ENCODE measurements at regions not wholly inside any gene's neighbourhood (a gene's known extent, or its start where the extent isn't known, plus 50 kb on each side); places are given as distances from the start of the nearest gene placed in this dataset.

DNA sequence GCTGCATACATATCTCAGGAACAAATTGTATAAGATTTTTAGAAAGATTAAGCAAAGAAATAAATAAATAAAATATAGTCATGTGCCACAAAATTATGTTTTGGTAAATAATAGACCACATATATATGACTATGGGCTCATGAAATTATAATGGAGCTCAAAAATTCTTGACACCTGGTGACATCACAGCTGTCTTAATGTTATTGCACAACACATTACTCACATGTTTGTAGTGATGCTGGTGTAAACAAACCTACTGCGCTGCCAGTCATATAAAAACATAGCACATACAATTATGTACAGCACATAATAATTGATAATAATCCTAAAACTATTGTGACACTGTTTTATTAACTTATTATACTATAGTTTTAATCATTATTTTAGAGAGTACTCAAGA is 1159.1 kb downstream of the SI start:
- H3K4me1 ChIP-seq (ENCODE audit: control insufficient read depth, insufficient read depth, low read length, poor library complexity, severe bottlenecking) = no peaks in the 10 kb centered on the region
- H3K27ac ChIP-seq (ENCODE audit: insufficient read depth, low read length, poor library complexity, severe bottlenecking) = no peak overlapping the region
- H3K27ac Mint-ChIP-seq = no peak overlapping the region
- H3K27me3 ChIP-seq (ENCODE audit: control insufficient read depth, insufficient read depth, low read length) = no peaks in the 10 kb centered on the region
- ATAC-seq (ENCODE audit: low read depth in 2 of 2) = no peak
- no peaks in the 10 kb centered on the region for H3K4me1 Mint-ChIP-seq
- no peaks in the 10 kb centered on the region for H3K36me3 ChIP-seq (ENCODE audit: control insufficient read depth, insufficient read depth, low read length)
- peaks cover 0 to 3% of the 10 kb centered on the region in 2 experiments for H3K9me3 ChIP-seq (ENCODE audit: control insufficient read depth in 2 of 2, low read length in 2 of 2)
- no peaks in the 10 kb centered on the region for H3K36me3 Mint-ChIP-seq
- no peaks in the 10 kb centered on the region for H3K27me3 Mint-ChIP-seq
- no peak for DNase-seq
- H3K4me3 Mint-ChIP-seq = no peak overlapping the region
- peaks cover 0 to 9% (median 4%) of the 10 kb centered on the region in 7 donors for H3K9me3 Mint-ChIP-seq
- H3K4me3 ChIP-seq (ENCODE audit: low read depth, low read length) = no peak overlapping the region

DNA sequence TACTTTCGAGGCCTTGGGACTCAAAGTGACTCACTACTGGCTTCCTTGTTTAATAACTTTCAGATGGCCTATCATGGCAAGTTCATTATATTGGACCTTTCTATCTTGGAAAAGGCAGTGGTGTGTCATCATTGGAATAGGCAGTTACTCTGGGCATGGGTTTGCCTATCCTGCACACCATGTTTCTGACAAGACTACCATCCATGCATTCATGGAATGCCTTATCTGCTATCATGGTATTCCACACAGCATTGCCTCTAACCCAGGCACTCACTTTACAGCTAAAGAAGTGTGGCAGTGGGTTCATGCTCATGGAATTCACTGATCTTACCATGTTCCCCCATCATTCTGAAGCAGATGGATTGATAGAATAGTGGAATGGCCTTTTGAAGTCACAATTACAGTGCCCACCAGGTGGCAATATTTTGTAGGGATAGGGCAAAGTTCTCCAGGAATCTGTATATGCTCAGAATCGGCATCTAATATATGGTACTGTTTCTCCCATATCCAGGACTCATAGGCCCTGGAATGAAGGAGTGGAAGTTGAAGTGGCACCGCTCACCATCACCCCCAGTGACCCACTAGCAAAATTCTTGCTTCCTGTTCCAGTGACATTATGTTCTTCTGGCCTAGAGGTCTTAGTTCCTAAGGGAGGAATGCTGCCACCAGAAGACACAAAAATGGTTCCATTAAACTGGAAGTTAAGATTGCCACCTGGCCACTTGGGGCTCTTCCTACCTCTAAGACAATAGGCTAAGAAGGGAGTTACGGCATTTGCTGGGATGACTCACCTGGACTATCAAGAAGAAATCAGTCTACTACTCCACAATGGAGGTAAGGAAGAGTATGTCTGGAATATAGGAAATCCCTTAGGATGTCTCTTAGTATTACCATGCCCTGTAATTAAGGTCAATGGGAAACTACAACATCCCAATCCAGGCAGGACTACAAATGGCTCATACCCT is 1161.4 kb downstream of the SI start:
- H3K36me3 Mint-ChIP-seq = no peaks in the 10 kb centered on the region
- ATAC-seq (ENCODE audit: low read depth in 2 of 2) = no peak
- Histone ChIP-seq H3K9me3 (ENCODE audit: control insufficient read depth in 2 of 2, low read length in 2 of 2) (peaks cover 0 to 3% of the 10 kb centered on the region in 2 experiments), H3K36me3 (ENCODE audit: control insufficient read depth, insufficient read depth, low read length) (no peaks in the 10 kb centered on the region), H3K27me3 (ENCODE audit: control insufficient read depth, insufficient read depth, low read length) (no peaks in the 10 kb centered on the region), H3K4me3 (ENCODE audit: low read depth, low read length) (no peak overlapping the region), H3K4me1 (ENCODE audit: control insufficient read depth, insufficient read depth, low read length, poor library complexity, severe bottlenecking) (no peaks in the 10 kb centered on the region), H3K27ac (ENCODE audit: insufficient read depth, low read length, poor library complexity, severe bottlenecking) (no peak overlapping the region)
- H3K4me1 Mint-ChIP-seq = no peaks in the 10 kb centered on the region
- H3K4me3 Mint-ChIP-seq = no peak overlapping the region
- peaks cover 0 to 10% (median 2%) of the 10 kb centered on the region in 7 donors for H3K9me3 Mint-ChIP-seq
- DNase-seq = no peak
- no peaks in the 10 kb centered on the region for H3K27me3 Mint-ChIP-seq
- H3K27ac Mint-ChIP-seq = no peak overlapping the region

DNA sequence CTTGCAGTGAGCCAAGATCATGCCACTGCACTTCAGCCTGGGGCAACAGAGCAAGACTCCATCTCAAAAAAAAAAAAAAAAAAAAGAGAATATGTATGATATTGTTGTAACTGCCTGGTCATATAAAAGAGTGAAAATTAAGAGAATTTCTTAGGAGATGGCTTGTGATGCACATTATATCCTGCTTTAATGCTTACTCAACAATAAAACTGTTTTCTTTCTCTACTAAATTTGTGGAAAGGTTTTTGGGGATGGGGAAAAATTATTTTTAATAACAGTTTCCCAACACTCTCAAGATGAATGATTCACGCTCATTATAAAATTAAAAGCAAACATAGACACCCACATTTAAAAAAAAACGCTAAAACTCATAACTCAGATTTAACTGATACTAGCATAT is 1163.0 kb downstream of the SI start:
- ATAC-seq (ENCODE audit: low read depth in 2 of 2) (no peak), DNase-seq (no peak)
- no peak overlapping the region for H3K27ac ChIP-seq (ENCODE audit: insufficient read depth, low read length, poor library complexity, severe bottlenecking)
- Mint-ChIP-seq H3K27ac (no peak overlapping the region), H3K4me1 (no peaks in the 10 kb centered on the region), H3K9me3 (peaks cover 0 to 10% (median 2%) of the 10 kb centered on the region in 7 donors), H3K36me3 (no peaks in the 10 kb centered on the region), H3K27me3 (no peaks in the 10 kb centered on the region), H3K4me3 (no peak overlapping the region)
- H3K27me3 ChIP-seq (ENCODE audit: control insufficient read depth, insufficient read depth, low read length) = no peaks in the 10 kb centered on the region
- H3K36me3 ChIP-seq (ENCODE audit: control insufficient read depth, insufficient read depth, low read length) = no peaks in the 10 kb centered on the region
- no peak overlapping the region for H3K4me3 ChIP-seq (ENCODE audit: low read depth, low read length)
- no peaks in the 10 kb centered on the region for H3K4me1 ChIP-seq (ENCODE audit: control insufficient read depth, insufficient read depth, low read length, poor library complexity, severe bottlenecking)
- H3K9me3 ChIP-seq (ENCODE audit: control insufficient read depth in 2 of 2, low read length in 2 of 2) = peaks cover 0 to 3% of the 10 kb centered on the region in 2 experiments

DNA sequence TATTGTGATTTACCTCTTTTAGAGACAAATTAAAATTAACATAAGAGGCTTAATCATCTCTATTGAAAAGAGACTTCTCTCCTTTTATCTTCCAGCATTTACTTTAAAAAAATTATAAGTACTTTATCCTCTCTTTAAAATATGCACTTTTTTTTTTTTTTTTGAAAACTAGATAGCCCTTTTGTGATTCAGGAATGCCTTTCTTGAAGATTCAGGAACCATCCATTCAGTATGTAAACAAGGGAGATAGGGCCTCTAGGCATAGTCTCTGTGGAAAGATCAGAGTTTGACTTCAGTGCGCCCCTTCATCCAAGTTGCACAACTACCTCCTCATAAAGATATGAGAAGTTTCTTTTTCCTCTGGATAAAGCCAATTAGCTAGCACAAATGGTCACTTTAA is 1163.7 kb downstream of the SI start:
- Mint-ChIP-seq H3K27ac (no peak overlapping the region), H3K9me3 (peaks cover 0 to 10% (median 2%) of the 10 kb centered on the region in 7 donors), H3K4me3 (no peak overlapping the region), H3K4me1 (no peaks in the 10 kb centered on the region), H3K27me3 (no peaks in the 10 kb centered on the region), H3K36me3 (no peaks in the 10 kb centered on the region)
- H3K9me3 ChIP-seq (ENCODE audit: control insufficient read depth in 2 of 2, low read length in 2 of 2) = peaks cover 0 to 3% of the 10 kb centered on the region in 2 experiments
- H3K36me3 ChIP-seq (ENCODE audit: control insufficient read depth, insufficient read depth, low read length) = no peaks in the 10 kb centered on the region
- H3K4me1 ChIP-seq (ENCODE audit: control insufficient read depth, insufficient read depth, low read length, poor library complexity, severe bottlenecking) = no peaks in the 10 kb centered on the region
- no peak overlapping the region for H3K4me3 ChIP-seq (ENCODE audit: low read depth, low read length)
- DNase-seq (no peak), ATAC-seq (ENCODE audit: low read depth in 2 of 2) (no peak)
- no peaks in the 10 kb centered on the region for H3K27me3 ChIP-seq (ENCODE audit: control insufficient read depth, insufficient read depth, low read length)
- no peak overlapping the region for H3K27ac ChIP-seq (ENCODE audit: insufficient read depth, low read length, poor library complexity, severe bottlenecking)

DNA sequence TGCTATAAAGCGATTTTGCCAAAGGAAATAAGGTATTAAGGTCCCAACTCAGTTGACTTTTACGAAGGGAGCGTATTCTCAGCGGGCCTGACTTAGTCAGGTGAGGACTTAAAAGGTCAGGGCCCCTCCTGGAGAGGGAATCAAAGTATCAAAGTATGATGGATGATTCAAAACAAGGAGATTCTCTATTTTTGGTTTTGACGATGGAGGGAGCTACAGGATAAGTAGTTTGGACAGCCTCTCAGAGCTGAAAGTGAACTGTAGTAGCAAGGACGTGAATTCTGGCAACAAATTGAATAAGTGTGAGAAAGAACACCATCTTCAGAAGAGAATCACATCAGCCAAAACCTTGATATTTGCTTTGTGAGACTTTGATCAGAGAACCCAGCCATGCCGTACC is 1186.5 kb downstream of the SI start:
- Histone ChIP-seq H3K27ac (ENCODE audit: insufficient read depth, low read length, poor library complexity, severe bottlenecking) (no peak overlapping the region), H3K9me3 (ENCODE audit: control insufficient read depth in 2 of 2, low read length in 2 of 2) (no peaks in the 10 kb centered on the region), H3K36me3 (ENCODE audit: control insufficient read depth, insufficient read depth, low read length) (no peaks in the 10 kb centered on the region), H3K4me1 (ENCODE audit: control insufficient read depth, insufficient read depth, low read length, poor library complexity, severe bottlenecking) (no peaks in the 10 kb centered on the region), H3K4me3 (ENCODE audit: low read depth, low read length) (no peak overlapping the region), H3K27me3 (ENCODE audit: control insufficient read depth, insufficient read depth, low read length) (no peaks in the 10 kb centered on the region)
- ATAC-seq (ENCODE audit: low read depth in 2 of 2) = no peak
- Mint-ChIP-seq H3K4me3 (no peak overlapping the region), H3K27ac (no peak overlapping the region), H3K36me3 (no peaks in the 10 kb centered on the region), H3K27me3 (no peaks in the 10 kb centered on the region), H3K9me3 (peaks cover 1 to 19% (median 7%) of the 10 kb centered on the region in 7 donors), H3K4me1 (no peaks in the 10 kb centered on the region)
- no peak for DNase-seq

DNA sequence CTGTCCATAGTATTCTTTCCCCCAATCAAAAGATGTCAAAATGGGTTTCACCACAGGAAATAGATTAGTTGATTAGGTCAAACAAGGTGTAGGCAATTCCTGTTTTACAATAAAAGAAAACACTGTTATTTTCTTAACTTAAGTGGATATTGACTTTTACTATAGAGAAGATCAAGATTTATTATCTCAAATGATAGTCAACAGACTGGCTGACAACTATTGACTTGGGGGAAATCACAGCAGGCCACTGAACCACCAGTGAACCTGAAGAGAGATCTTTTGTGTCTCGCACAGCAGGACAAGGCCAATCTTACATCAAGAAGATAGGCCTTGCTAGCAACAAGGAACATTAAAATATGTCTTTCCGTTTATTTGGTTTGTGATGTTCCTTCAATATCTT is 1187.6 kb downstream of the SI start:
- Mint-ChIP-seq H3K27ac (no peak overlapping the region), H3K4me1 (no peaks in the 10 kb centered on the region), H3K36me3 (no peaks in the 10 kb centered on the region), H3K27me3 (no peaks in the 10 kb centered on the region), H3K9me3 (peaks cover 0 to 13% (median 5%) of the 10 kb centered on the region in 7 donors), H3K4me3 (no peak overlapping the region)
- Histone ChIP-seq H3K4me1 (ENCODE audit: control insufficient read depth, insufficient read depth, low read length, poor library complexity, severe bottlenecking) (no peaks in the 10 kb centered on the region), H3K27ac (ENCODE audit: insufficient read depth, low read length, poor library complexity, severe bottlenecking) (no peak overlapping the region), H3K4me3 (ENCODE audit: low read depth, low read length) (no peak overlapping the region), H3K9me3 (ENCODE audit: control insufficient read depth in 2 of 2, low read length in 2 of 2) (no peaks in the 10 kb centered on the region), H3K27me3 (ENCODE audit: control insufficient read depth, insufficient read depth, low read length) (no peaks in the 10 kb centered on the region), H3K36me3 (ENCODE audit: control insufficient read depth, insufficient read depth, low read length) (no peaks in the 10 kb centered on the region)
- no peak for ATAC-seq (ENCODE audit: low read depth in 2 of 2)
- no peak for DNase-seq

DNA sequence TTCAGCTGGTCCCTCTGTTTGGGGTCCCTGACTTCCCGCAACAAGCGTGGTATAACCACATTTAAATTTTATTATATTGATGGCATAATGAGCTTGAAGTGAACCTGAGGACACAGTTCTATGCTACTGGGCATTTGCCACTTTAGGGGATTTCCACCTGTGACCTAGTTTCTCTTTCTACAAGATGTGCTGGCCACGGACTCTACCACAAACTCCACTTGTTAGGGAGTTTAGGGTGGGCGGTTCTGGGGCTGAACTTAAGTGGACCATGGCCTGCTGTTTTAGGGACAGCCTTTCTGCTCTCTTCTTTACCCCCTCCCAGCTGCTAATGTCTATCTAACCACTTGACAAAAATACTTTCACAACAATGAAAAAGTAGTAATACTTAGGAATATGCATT is 1199.1 kb downstream of the SI start:
- no peaks in the 10 kb centered on the region for H3K36me3 Mint-ChIP-seq
- H3K9me3 Mint-ChIP-seq = peaks cover 4 to 51% (median 12%) of the 10 kb centered on the region in 7 donors
- H3K4me1 Mint-ChIP-seq = peaks cover 0 to 2% (median 0%) of the 10 kb centered on the region in 4 donors
- no peak for DNase-seq
- Histone ChIP-seq H3K27me3 (ENCODE audit: control insufficient read depth, insufficient read depth, low read length) (no peaks in the 10 kb centered on the region), H3K9me3 (ENCODE audit: control insufficient read depth in 2 of 2, low read length in 2 of 2) (peaks cover 2 to 15% of the 10 kb centered on the region in 2 experiments), H3K36me3 (ENCODE audit: control insufficient read depth, insufficient read depth, low read length) (no peaks in the 10 kb centered on the region), H3K27ac (ENCODE audit: insufficient read depth, low read length, poor library complexity, severe bottlenecking) (no peak overlapping the region), H3K4me3 (ENCODE audit: low read depth, low read length) (no peak overlapping the region), H3K4me1 (ENCODE audit: control insufficient read depth, insufficient read depth, low read length, poor library complexity, severe bottlenecking) (no peaks in the 10 kb centered on the region)
- H3K27me3 Mint-ChIP-seq = no peaks in the 10 kb centered on the region
- no peak overlapping the region for H3K4me3 Mint-ChIP-seq
- no peak for ATAC-seq (ENCODE audit: low read depth in 2 of 2)
- H3K27ac Mint-ChIP-seq = no peak overlapping the region

DNA sequence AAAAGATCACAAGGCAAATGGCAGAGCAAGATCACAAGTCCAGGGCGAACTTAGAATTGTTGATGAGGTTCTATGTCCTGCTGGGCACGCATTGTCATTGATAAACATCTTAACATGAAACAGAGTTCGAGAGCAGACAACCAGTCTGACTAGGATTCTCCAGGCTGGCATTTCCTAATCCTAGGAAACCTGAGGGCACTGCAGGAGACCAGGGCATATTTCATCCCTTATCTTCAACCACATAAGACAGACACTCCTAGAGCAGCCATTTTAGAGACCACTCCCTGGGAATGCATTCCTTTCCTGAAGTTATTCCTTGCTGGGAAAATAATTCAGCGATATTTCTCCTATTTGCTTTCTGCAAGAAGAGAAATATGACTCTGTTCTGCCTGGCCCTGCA is 1199.9 kb downstream of the SI start:
- Mint-ChIP-seq H3K9me3 (peaks cover 4 to 51% (median 12%) of the 10 kb centered on the region in 7 donors), H3K36me3 (no peaks in the 10 kb centered on the region), H3K4me3 (no peak overlapping the region), H3K27me3 (no peaks in the 10 kb centered on the region), H3K27ac (no peak overlapping the region), H3K4me1 (peaks cover 0 to 2% (median 0%) of the 10 kb centered on the region in 4 donors)
- H3K4me1 ChIP-seq (ENCODE audit: control insufficient read depth, insufficient read depth, low read length, poor library complexity, severe bottlenecking) = no peaks in the 10 kb centered on the region
- no peak for ATAC-seq (ENCODE audit: low read depth in 2 of 2)
- no peaks in the 10 kb centered on the region for H3K27me3 ChIP-seq (ENCODE audit: control insufficient read depth, insufficient read depth, low read length)
- no peak overlapping the region for H3K4me3 ChIP-seq (ENCODE audit: low read depth, low read length)
- no peak overlapping the region for H3K27ac ChIP-seq (ENCODE audit: insufficient read depth, low read length, poor library complexity, severe bottlenecking)
- no peaks in the 10 kb centered on the region for H3K36me3 ChIP-seq (ENCODE audit: control insufficient read depth, insufficient read depth, low read length)
- peaks cover 0 to 15% of the 10 kb centered on the region in 2 experiments for H3K9me3 ChIP-seq (ENCODE audit: control insufficient read depth in 2 of 2, low read length in 2 of 2)
- DNase-seq = no peak

Data from CD4-positive, CD25-positive, alpha-beta regulatory T cell (primary cell).